ENCODE measurements at regions not wholly inside any gene's neighbourhood (a gene's known extent, or its start where the extent isn't known, plus 50 kb on each side); places are given as distances from the start of the nearest gene placed in this dataset.

DNA sequence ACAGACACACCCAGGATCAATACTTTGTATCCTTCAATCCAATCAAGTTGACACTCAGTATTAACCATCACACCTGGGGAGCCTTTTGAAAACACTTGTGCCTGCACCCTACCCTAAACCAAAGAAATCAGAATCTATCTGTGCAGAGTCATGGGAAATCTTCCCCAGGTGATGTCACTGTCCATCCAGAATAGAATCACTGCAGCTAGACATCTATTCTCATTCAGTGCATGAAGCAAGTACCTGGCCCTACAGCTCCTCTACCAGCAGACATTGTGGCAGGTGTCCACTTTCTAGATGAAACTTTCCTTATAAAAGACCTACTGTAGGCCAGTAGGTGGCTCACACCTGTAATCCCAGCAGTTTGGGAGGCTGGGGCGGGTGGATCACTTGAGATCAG, 262.4 kb upstream of the MARCKS start:
- TF ChIP-seq, protein P1, sequence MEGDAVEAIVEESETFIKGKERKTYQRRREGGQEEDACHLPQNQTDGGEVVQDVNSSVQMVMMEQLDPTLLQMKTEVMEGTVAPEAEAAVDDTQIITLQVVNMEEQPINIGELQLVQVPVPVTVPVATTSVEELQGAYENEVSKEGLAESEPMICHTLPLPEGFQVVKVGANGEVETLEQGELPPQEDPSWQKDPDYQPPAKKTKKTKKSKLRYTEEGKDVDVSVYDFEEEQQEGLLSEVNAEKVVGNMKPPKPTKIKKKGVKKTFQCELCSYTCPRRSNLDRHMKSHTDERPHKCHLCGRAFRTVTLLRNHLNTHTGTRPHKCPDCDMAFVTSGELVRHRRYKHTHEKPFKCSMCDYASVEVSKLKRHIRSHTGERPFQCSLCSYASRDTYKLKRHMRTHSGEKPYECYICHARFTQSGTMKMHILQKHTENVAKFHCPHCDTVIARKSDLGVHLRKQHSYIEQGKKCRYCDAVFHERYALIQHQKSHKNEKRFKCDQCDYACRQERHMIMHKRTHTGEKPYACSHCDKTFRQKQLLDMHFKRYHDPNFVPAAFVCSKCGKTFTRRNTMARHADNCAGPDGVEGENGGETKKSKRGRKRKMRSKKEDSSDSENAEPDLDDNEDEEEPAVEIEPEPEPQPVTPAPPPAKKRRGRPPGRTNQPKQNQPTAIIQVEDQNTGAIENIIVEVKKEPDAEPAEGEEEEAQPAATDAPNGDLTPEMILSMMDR (conservative IDR thresholded peaks at IDR 0.05; ENCODE audit: low read depth, low read length), result peak; percentile 24
- H3K4me3 ChIP-seq (ENCODE audit: low read depth, low read length), result no peak overlapping the region
- no peak for DNase-seq (ENCODE audit: low read depth)

DNA sequence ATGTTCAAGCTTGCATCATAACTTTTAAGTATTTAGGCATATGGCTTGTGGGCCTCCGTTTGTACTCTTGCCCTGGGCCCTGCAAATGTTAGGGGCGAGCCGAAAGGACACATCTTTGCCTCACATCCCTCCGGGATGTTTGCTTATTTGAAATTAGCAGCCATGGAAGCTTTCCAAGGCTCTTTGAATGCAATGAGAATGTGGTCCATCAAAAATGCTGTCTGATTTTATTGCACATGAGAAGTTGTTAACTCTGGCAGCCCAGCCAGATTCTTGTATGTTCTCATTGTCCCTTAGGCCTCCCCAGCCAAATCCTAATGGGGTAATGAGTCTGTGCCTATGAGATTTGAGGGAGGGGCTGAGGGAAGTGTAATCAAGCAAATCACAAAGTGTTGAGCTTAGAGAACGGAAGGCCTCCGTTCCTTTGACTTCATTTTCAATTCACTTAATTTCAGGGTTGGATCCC, 261.2 kb upstream of the MARCKS start:
- TF ChIP-seq, protein P1 (conservative IDR thresholded peaks at IDR 0.05; ENCODE audit: low read depth, low read length), result no peak
- no peak for DNase-seq (ENCODE audit: low read depth)
- no peak overlapping the region for H3K4me3 ChIP-seq (ENCODE audit: low read depth, low read length)

DNA sequence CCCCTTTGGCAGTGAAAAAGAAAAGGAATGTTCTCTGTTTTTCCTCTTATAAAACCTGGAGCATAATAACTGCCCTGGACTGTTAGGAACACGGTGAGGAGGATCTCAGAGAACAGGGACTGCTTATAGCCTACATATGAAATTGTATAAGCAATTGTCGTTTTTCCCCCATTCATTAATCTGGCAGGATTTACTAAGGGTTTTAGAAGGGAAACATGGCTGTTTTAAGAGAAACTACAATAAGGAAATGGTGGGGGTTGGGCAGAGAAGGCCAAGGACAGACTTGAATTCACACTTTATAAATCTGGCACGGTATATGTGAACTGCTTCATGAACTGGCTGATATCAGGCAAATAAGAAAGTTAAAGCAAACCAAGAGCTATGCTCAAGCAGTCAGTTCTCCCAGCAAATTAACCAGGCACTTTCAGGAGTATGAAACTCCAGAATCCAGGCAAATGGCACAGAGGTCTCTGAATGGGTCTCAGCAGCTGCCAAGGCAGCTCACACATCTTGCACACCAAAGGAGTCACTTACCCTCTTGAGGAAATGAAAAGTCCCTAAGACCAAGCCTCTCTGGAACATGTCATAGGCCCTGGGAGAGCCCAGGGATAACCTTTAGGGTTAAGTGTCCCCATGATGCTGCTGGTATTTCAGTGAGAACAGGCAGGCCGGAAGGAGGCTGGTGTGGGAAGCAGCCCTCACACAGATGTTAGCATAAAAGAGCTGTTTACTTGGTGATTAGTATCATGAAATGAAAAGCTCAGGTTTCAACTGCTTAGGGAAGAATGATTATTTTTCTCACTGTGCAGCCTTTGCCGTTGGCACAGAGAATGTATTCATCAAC, 260.5 kb upstream of the MARCKS start:
- TF ChIP-seq, protein P1 (conservative IDR thresholded peaks at IDR 0.05; ENCODE audit: low read depth, low read length), result no peak
- no peak for DNase-seq (ENCODE audit: low read depth)

DNA sequence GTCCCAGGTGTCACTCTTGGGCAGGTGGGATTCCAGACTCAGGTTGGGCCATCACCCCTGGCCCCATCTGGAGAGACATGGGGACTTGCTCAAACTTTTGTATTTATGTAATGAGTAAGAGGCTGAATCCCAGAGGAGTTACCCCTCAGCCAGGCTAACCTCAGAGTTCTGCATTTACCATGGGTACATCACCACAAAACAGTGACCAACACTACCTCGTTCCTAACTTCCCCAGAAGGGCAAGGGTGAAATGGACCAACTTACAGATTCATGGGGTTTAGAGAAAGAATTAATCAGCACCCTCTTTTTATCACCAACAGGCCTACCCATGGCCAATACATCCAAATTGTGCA, 259.9 kb upstream of the MARCKS start:
- DNase-seq (ENCODE audit: low read depth), result no peak
- H3K4me3 ChIP-seq (ENCODE audit: low read depth, low read length), result no peak overlapping the region
- TF ChIP-seq, protein P1 (conservative IDR thresholded peaks at IDR 0.05; ENCODE audit: low read depth, low read length), result no peak

More for the DNA sequence above, 260.5 kb upstream of the MARCKS start:
- H3K4me3 ChIP-seq (ENCODE audit: low read depth, low read length), result no peak overlapping the region

DNA sequence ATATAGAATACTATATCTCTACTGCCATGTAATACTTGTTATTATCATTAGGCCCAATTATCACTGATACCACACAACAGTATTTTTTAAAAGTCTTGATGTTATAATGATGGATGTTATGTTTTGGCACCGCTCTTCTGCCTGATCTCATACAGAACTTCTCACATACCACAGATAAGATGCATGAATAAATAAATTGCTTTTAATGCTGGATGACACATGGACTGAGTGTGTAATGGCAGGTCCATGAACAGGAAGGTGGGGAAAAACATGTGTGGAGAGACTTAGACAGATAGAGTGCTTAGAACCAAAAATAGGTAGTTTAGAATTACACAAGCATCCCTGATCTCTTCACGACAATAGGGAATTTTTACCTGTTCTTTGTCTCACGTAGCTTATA, 258.4 kb upstream of the MARCKS start:
- TF ChIP-seq, protein P1 (conservative IDR thresholded peaks at IDR 0.05; ENCODE audit: low read depth, low read length), result no peak
- DNase-seq (ENCODE audit: low read depth), result no peak

DNA sequence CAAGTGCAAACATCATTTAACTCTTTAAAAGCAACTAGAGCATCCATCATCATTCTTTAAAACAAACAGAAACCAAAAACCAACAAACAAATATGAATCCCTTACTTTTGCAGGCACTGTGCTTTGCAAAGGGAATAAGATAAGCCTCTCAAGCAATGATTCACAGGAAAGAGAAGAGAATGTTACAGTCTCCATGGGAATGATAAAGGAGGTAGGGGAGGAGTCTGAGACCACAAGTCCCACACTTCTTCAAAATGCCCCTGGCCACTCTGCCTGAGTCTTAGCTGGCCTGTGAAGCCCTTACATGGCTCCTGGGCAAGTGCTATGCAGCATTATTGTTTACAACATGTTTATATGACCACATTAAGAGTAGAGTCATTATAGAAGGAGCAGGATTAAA, 257.7 kb upstream of the MARCKS start:
- no peak overlapping the region for H3K4me3 ChIP-seq (ENCODE audit: low read depth, low read length)
- no peak for DNase-seq (ENCODE audit: low read depth)
- TF ChIP-seq, protein P1 (conservative IDR thresholded peaks at IDR 0.05; ENCODE audit: low read depth, low read length), result no peak

More for the DNA sequence above, 258.4 kb upstream of the MARCKS start:
- no peak overlapping the region for H3K4me3 ChIP-seq (ENCODE audit: low read depth, low read length)
